GM23338 (cell line): ENCODE measurements at regions not wholly inside any gene's neighbourhood (a gene's known extent, or its start where the extent isn't known, plus 50 kb on each side); places are given as distances from the start of the nearest gene placed in this dataset.

Experiments
- ATAC-seq: fragments of 200-7000 bp; cut with Tn5 transposase; 3 replicates; pipeline ENCODE4 v1.9.1; 2020
- DNase-seq: peaks from one replicate; pipeline ENCODE4 v3.0.0-alpha.2; 2015; ENCODE audit warnings: low spot score
- H2AFZ ChIP-seq: fragments of 200-600 bp; sonication (generic); 2 replicates; pipeline ENCODE4 v1.8.0; 2016; ENCODE audit warnings: antibody characterized with exemption, mild to moderate bottlenecking, moderate library complexity
- H3F3A ChIP-seq: fragments of 200-600 bp; sonication (generic); replicated peaks from 2 replicates; pipeline ENCODE4 v1.8.0; 2017; ENCODE audit warnings: antibody characterized with exemption, mixed run types, low read depth
- H3K27ac ChIP-seq: fragments of 200-600 bp; sonication (generic); 2 replicates; pipeline ENCODE4 v1.6.1; 2016; ENCODE audit warnings: low read depth
- H3K27me3 ChIP-seq: fragments of 200-600 bp; sonication (generic); 2 replicates; pipeline ENCODE4 v1.8.0; 2016; ENCODE audit warnings: mild to moderate bottlenecking, mixed run types, moderate library complexity; ENCODE audit not compliant: insufficient read depth
- H3K36me3 ChIP-seq: fragments of 200-600 bp; sonication (generic); 2 replicates; pipeline ENCODE4 v1.8.0; 2016; ENCODE audit warnings: mild to moderate bottlenecking; ENCODE audit not compliant: insufficient read depth
- H3K4me1 ChIP-seq: fragments of 200-600 bp; sonication (generic); 2 replicates; pipeline ENCODE4 v1.8.0; 2016; ENCODE audit warnings: mild to moderate bottlenecking, moderate library complexity; ENCODE audit not compliant: insufficient read depth
- H3K4me2 ChIP-seq: fragments of 200-600 bp; sonication (generic); 2 replicates; pipeline ENCODE4 v1.7.1; 2017; ENCODE audit warnings: mixed run types
- H3K4me3 ChIP-seq: fragments of 200-600 bp; sonication (generic); 2 replicates; pipeline ENCODE4 v1.6.1; 2016; ENCODE audit warnings: mixed run types
- H3K79me2 ChIP-seq: fragments of 200-600 bp; sonication (generic); replicated peaks from 2 replicates; pipeline ENCODE4 v1.8.0; 2017; ENCODE audit warnings: mild to moderate bottlenecking; ENCODE audit not compliant: insufficient read depth
- H3K9me2 ChIP-seq: fragments of 200-600 bp; sonication (generic); 2 replicates; pipeline ENCODE4 v1.8.0; 2017; ENCODE audit not compliant: insufficient read depth
- H4K20me1 ChIP-seq: fragments of 200-600 bp; sonication (generic); replicated peaks from 2 replicates; pipeline ENCODE4 v1.8.0; 2017; ENCODE audit warnings: mild to moderate bottlenecking; ENCODE audit not compliant: insufficient read depth
- H3K27ac Mint-ChIP-seq: 2 replicates; pipeline ENCODE4 v1.8.0; 2020; ENCODE audit warnings: inconsistent platforms, mild to moderate bottlenecking, moderate library complexity, mixed read lengths
- H3K27me3 Mint-ChIP-seq: 3 replicates; pipeline ENCODE4 v1.8.0; 2022; ENCODE audit warnings: low read depth, mild to moderate bottlenecking, moderate library complexity, mixed read lengths, inconsistent platforms; ENCODE audit not compliant: insufficient read depth, poor library complexity
- H3K36me3 Mint-ChIP-seq: 3 replicates; pipeline ENCODE4 v1.8.0; 2021; ENCODE audit warnings: low read depth, mild to moderate bottlenecking, inconsistent platforms, moderate library complexity, mixed read lengths
- H3K4me1 Mint-ChIP-seq: 3 replicates; pipeline ENCODE4 v1.8.0; 2020; ENCODE audit warnings: mild to moderate bottlenecking, inconsistent platforms, mixed read lengths
- H3K4me3 Mint-ChIP-seq: 3 replicates; pipeline ENCODE4 v1.8.0; 2021; ENCODE audit warnings: moderate library complexity, mild to moderate bottlenecking, inconsistent platforms, mixed read lengths
- H3K9me3 Mint-ChIP-seq: 3 replicates; pipeline ENCODE4 v1.8.0; 2020; ENCODE audit warnings: moderate library complexity, mild to moderate bottlenecking, inconsistent platforms, mixed read lengths
- CREB1 ChIP-seq: fragments of 250-450 bp; sonication (Bioruptor Pico); IDR thresholded peaks from 2 replicates; pipeline ENCODE4 v1.5.0; 2020; ENCODE audit warnings: low read depth, mild to moderate bottlenecking, moderate library complexity
- ETS1 ChIP-seq: IDR thresholded peaks from 2 replicates; pipeline ENCODE4 v1.6.1; 2016; ENCODE audit warnings: antibody characterized with exemption
- EZH2 ChIP-seq: fragments of 200-600 bp; sonication (generic); IDR thresholded peaks from one replicate; pipeline ENCODE4 v1.8.0; 2017; ENCODE audit warnings: antibody characterized with exemption, mild to moderate bottlenecking, low read depth; ENCODE audit not compliant: unreplicated experiment
- JUNB ChIP-seq: IDR thresholded peaks from one replicate; pipeline ENCODE4 v1.6.1; 2016; ENCODE audit warnings: antibody characterized with exemption; ENCODE audit not compliant: unreplicated experiment
- NANOG ChIP-seq: IDR thresholded peaks from 2 replicates; pipeline ENCODE4 v1.6.1; 2016; ENCODE audit warnings: antibody characterized with exemption, borderline replicate concordance
- POLR2AphosphoS5 ChIP-seq: IDR thresholded peaks from 2 replicates; pipeline ENCODE4 v1.6.1; 2016; ENCODE audit warnings: antibody characterized with exemption, low read depth
- REST ChIP-seq: IDR thresholded peaks from one replicate; pipeline ENCODE4 v1.6.1; 2018; ENCODE audit warnings: antibody characterized with exemption; ENCODE audit not compliant: unreplicated experiment
- STAT1 ChIP-seq: IDR thresholded peaks from one replicate; pipeline ENCODE4 v1.6.1; 2016; ENCODE audit warnings: antibody characterized with exemption; ENCODE audit not compliant: unreplicated experiment
- ZNF114 ChIP-seq: fragments of 250-450 bp; sonication (Bioruptor Pico); IDR thresholded peaks from 2 replicates; pipeline ENCODE4 v1.5.0; 2020; ENCODE audit warnings: mild to moderate bottlenecking, moderate library complexity
- ZNF331 ChIP-seq: fragments of 250-450 bp; sonication (Bioruptor Pico); IDR thresholded peaks from 2 replicates; pipeline ENCODE4 v1.5.0; 2020; ENCODE audit warnings: low read depth, mild to moderate bottlenecking, moderate library complexity
- ZNF462 ChIP-seq: fragments of 250-450 bp; sonication (Bioruptor Pico); IDR thresholded peaks from 2 replicates; pipeline ENCODE4 v1.5.0; 2020; ENCODE audit warnings: mild to moderate bottlenecking, moderate library complexity

- Histone ChIP-seq H3K4me2 (no peak overlapping the region), H3K9me2 (no peaks in the 10 kb centered on the region), H3K27me3 (no peaks in the 10 kb centered on the region), H3K79me2 (no peaks in the 10 kb centered on the region), H2AFZ (no peak overlapping the region), H4K20me1 (no peaks in the 10 kb centered on the region), H3K27ac (no peak overlapping the region), H3K36me3 (no peaks in the 10 kb centered on the region), H3K4me3 (no peak overlapping the region), H3K4me1 (peaks cover 19% of the 10 kb centered on the region), H3F3A (no peaks in the 10 kb centered on the region)
- H3K4me1 Mint-ChIP-seq: peaks cover 12% of the 10 kb centered on the region
- TF ChIP-seq JUNB: no peak
- no peak for TF ChIP-seq ZNF331 (CRISPR knock-in tag)
- no peak for TF ChIP-seq ZNF462 (CRISPR knock-in tag)
- no peak for TF ChIP-seq NANOG
- no peak for TF ChIP-seq EZH2
- TF ChIP-seq CREB1 (CRISPR knock-in tag): no peak
- no peak for TF ChIP-seq ZNF114 (CRISPR knock-in tag)
- no peak for TF ChIP-seq ETS1
- TF ChIP-seq STAT1: no peak
- no peak for TF ChIP-seq REST
- no peak for TF ChIP-seq POLR2AphosphoS5
- H3K4me3 Mint-ChIP-seq: no peak overlapping the region
- no peaks in the 10 kb centered on the region for H3K9me3 Mint-ChIP-seq
- no peak overlapping the region for H3K27ac Mint-ChIP-seq
- ATAC-seq (no peak), DNase-seq (no peak)
- H3K27me3 Mint-ChIP-seq: peaks cover 1% of the 10 kb centered on the region
- no peaks in the 10 kb centered on the region for H3K36me3 Mint-ChIP-seq
These were observed 204.3 kb downstream of the PCDH7 start for GRCh38 chr4:30924495-30924894.
